HG02610 (cell line): ENCODE measurements at regions not wholly inside any gene's neighbourhood (a gene's known extent, or its start where the extent isn't known, plus 50 kb on each side); places are given as distances from the start of the nearest gene placed in this dataset.

ENCODE experiments used
- ATAC-seq: cut with Tn5 transposase; IDR thresholded peaks from one replicate; pipeline ENCODE4 v1.9.1; 2021; ENCODE audit warnings: mild to moderate bottlenecking, moderate library complexity; ENCODE audit not compliant: unreplicated experiment

- peak; percentile 68 for ATAC-seq
These were observed 64.7 kb upstream of the CHD1 start for GRCh38 chr5:98993512-98993911.

DNA sequence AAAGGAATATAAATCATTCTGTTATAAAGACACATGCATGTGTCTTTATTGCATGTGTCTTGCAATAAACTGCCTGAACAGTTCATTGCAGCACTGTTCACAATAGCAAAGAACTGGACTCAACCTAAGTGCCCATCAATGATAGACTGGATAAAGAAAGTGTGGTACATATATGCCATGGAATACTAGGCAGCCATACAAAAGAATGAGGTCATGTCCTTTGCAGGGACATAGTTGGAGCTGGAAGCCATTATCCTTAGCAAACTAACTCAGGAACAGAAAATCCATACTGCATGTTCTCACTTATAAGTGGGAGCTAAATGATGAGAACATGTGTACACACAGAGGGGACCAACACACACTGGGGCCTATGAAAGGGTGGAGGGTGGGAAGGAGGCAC is 63.7 kb upstream of the CHD1 start:
- ATAC-seq = no peak

- ATAC-seq = no peak
These were observed 60.9 kb upstream of the CHD1 start for GRCh38 chr5:98989727-98990126.

- ATAC-seq = no peak
These were observed 57.8 kb upstream of the CHD1 start for GRCh38 chr5:98986587-98986986.

DNA sequence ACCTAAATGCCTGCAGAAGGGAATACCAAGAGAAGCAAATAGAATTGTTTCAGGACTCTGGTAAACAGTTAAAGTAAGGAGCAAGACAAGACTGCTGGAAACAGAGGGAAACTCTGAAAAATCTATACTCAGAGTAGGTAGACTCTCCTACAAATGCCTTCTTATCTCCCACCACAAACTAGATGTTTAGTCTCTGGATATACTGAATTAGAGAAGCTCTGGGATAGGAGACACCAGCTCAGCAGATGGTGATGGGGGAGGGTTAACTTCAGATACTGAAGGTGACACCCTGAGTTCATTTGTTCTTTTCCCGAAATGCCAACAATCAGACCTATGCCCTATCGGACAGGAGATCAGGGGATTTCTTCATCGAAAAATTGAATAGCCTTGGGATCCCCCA is 54.1 kb upstream of the CHD1 start:
- no peak for ATAC-seq
